Thyroid gland (tissue), 4 donors: ENCODE measurements at regions not wholly inside any gene's neighbourhood (a gene's known extent, or its start where the extent isn't known, plus 50 kb on each side); places are given as distances from the start of the nearest gene placed in this dataset.

Source experiments
- DNase-seq, 2 donors: peaks; one replicate each; pipeline ENCODE4 v3.0.0-alpha.2; 2019
- H3K27ac ChIP-seq, 3 donors: fragments of 200-600 bp; sonication (generic); 1 replicate in 2 of 3; 2 replicates in 1 of 3; pipeline ENCODE4 v1.5.1; 2016 to 2019; ENCODE audit warnings: mild to moderate bottlenecking in 1 of 3, moderate library complexity in 1 of 3
- H3K27me3 ChIP-seq: fragments of 200-600 bp; sonication (generic); one replicate; pipeline ENCODE4 v1.5.1; 2019
- H3K36me3 ChIP-seq, 2 donors: fragments of 200-600 bp; sonication (generic); one replicate each; pipeline ENCODE4 v1.5.1; 2016 to 2019
- H3K4me1 ChIP-seq, 2 donors: fragments of 200-600 bp; sonication (generic); one replicate each; pipeline ENCODE4 v1.5.1; 2017 to 2019
- H3K4me3 ChIP-seq, 3 donors: fragments of 200-600 bp; sonication (generic); replicated peaks in 1 of 3; 1 replicate in 2 of 3; 2 replicates in 1 of 3; pipeline ENCODE4 v1.5.1; 2016; ENCODE audit warnings: mild to moderate bottlenecking in 1 of 3
- H3K9me3 ChIP-seq: fragments of 200-600 bp; sonication (generic); one replicate; pipeline ENCODE4 v1.5.1; 2017
- POLR2A ChIP-seq, 2 donors: fragments of 450-650 bp; IDR thresholded peaks; one replicate each; pipeline ENCODE4 v1.6.1; 2017; ENCODE audit warnings: antibody characterized with exemption in 2 of 2, mild to moderate bottlenecking in 2 of 2, moderate library complexity in 1 of 2
- WGBS, 2 donors: methylation state at CpG; one replicate each; pipeline ENCODE4 v1.1.5; 2017; 5-methylcytosine and 5-hydroxymethylcytosine counted together
- intact Hi-C: fragments of 100-400 bp; cut with DNase I; formaldehyde crosslinking; loops from one replicate; pipeline ENCODE4 v1.15.1; 2023
- TF ChIP-seq, protein P1 (sequence below), 6 experiments: fragments of 200-600 bp in 3 of 6; fragments of 450-650 bp in 3 of 6; sonication (generic) in 3 of 6; IDR thresholded peaks; one replicate each; pipeline ENCODE4 v1.5.1; 2016 to 2019; ENCODE audit warnings: antibody characterized with exemption in 6 of 6, mild to moderate bottlenecking in 2 of 6, inconsistent platforms in 1 of 6, moderate library complexity in 1 of 6

DNA sequence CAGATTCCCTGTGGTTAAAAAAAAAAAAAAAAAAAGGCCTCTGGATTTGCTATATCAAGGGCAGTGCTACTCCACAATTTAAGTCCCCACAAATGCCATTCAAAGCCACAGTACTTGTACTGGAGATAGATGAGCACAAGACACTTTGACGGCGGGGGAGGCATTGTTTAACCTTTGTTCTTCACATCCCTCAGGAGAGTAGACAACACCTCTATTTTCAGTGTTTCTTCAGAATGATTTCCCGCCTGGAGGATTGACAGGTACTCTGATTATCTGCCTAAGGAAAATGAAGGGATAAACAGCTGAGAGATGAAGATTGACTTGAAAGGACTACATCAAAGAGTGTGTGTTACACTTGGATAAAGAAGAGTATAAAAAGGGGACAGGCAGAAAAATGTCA, 58.7 kb downstream of the OTOL1 start:
- intact Hi-C loops: no loop called here
- 81 to 82% methylated on average over 3 of the region's 3 CpGs for WGBS, 2 donors
- Histone ChIP-seq H3K4me1 (peaks cover 0 to 3% of the 10 kb centered on the region in 2 donors), H3K27ac (no peak overlapping the region), H3K27me3 (no peaks in the 10 kb centered on the region), H3K36me3 (no peaks in the 10 kb centered on the region), H3K9me3 (no peaks in the 10 kb centered on the region), H3K4me3 (no peak overlapping the region)
- TF ChIP-seq, protein P1, sequence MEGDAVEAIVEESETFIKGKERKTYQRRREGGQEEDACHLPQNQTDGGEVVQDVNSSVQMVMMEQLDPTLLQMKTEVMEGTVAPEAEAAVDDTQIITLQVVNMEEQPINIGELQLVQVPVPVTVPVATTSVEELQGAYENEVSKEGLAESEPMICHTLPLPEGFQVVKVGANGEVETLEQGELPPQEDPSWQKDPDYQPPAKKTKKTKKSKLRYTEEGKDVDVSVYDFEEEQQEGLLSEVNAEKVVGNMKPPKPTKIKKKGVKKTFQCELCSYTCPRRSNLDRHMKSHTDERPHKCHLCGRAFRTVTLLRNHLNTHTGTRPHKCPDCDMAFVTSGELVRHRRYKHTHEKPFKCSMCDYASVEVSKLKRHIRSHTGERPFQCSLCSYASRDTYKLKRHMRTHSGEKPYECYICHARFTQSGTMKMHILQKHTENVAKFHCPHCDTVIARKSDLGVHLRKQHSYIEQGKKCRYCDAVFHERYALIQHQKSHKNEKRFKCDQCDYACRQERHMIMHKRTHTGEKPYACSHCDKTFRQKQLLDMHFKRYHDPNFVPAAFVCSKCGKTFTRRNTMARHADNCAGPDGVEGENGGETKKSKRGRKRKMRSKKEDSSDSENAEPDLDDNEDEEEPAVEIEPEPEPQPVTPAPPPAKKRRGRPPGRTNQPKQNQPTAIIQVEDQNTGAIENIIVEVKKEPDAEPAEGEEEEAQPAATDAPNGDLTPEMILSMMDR (IDR thresholded peaks at IDR 0.05): no peak
- no peak for TF ChIP-seq POLR2A (IDR thresholded peaks at IDR 0.05)
- DNase-seq: no peak

DNA sequence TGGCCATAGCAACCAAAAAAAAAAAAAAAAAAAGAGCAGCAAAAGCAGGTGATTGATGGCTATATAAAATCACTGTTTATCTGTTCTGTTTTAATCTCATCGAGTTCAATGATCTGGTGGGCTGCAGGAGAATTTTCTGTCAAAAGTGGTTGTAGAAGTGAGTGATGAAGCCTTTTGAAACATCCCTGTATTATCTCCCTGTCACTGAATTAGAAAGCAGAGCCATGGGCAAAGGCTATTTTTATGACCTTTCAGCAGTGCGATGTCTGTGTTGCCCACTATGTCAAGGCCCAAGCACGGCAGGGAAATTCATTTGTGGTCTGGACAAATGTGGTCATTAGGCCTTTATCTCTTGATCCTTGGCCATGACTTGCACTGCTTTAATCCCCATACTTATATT, 59.9 kb downstream of the OTOL1 start:
- peaks cover 0 to 5% of the 10 kb centered on the region in 2 donors for H3K4me1 ChIP-seq
- TF ChIP-seq POLR2A (IDR thresholded peaks at IDR 0.05): no peak
- TF ChIP-seq, protein P1 (IDR thresholded peaks at IDR 0.05): no peak
- no peak overlapping the region for H3K4me3 ChIP-seq
- 80 to 87% methylated on average over 3 of the region's 3 CpGs for WGBS, 2 donors
- H3K27me3 ChIP-seq: no peaks in the 10 kb centered on the region
- intact Hi-C loops: no loop called here
- DNase-seq: no peak
- H3K9me3 ChIP-seq: no peaks in the 10 kb centered on the region
- no peaks in the 10 kb centered on the region for H3K36me3 ChIP-seq
- no peak overlapping the region for H3K27ac ChIP-seq

DNA sequence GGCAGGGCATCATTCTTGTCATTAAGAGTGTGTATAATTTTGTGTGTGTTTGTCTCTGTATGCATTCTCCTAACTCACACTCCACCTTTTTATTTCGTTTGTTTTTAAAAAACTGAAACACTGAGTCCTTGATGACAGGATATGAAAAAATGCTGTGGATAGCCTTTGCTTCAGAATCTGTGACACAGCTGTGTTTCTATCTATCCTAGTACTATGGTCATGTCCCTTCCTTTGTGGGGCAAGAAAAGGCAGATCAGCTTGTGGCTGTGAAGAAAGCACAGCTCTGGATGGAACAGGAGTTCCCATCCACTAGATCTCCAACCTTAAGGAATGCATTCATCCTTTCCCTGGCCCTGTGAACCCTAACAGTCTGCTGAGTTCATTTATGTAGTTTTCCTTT, 60.3 kb downstream of the OTOL1 start:
- no peak for DNase-seq
- no peaks in the 10 kb centered on the region for H3K9me3 ChIP-seq
- H3K4me1 ChIP-seq: peaks cover 0 to 5% of the 10 kb centered on the region in 2 donors
- H3K27ac ChIP-seq: no peak overlapping the region
- TF ChIP-seq, protein P1 (IDR thresholded peaks at IDR 0.05): no peak
- no peak for TF ChIP-seq POLR2A (IDR thresholded peaks at IDR 0.05)
- WGBS, 2 donors: 59 to 73% methylated on average over 1 of the region's 1 CpG
- H3K4me3 ChIP-seq: no peak overlapping the region
- intact Hi-C loops: no loop called here
- H3K27me3 ChIP-seq: no peaks in the 10 kb centered on the region
- H3K36me3 ChIP-seq: no peaks in the 10 kb centered on the region

DNA sequence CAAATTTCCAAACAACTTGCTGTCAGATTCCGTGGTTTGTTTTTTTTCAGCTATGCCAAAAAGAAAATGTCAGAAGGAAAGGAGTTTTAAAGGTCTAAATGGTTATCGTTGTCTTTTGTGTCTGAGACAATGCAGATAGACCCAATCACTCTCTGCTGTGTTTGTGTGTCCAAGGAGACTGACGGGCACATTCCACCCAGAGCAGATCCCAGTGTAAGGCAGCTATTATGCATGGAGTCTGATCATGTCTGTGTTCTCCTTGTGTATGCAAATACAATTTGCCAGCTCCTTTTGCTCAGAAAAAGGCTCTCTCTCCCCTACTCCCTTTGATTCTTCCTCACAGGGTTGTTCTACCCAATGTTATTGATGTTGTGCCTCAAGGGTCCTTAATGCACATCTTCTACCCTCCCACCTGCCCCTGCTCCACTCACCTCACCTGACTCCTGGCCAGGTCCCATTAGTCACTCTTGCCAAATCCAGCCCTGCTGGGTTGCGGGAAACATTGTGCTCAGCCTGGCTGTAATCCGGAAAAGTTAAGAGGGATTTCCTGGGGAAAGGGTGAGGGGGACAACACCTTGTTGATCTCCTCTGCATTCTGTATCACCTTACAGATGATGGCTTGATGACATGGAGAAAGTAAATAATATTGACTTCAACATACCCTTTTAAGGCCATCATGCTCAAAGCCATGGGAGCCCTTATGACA, 61.0 kb downstream of the OTOL1 start:
- DNase-seq: no peak
- intact Hi-C loops: no loop called here
- WGBS, 2 donors: 71 to 79% methylated on average over 5 of the region's 5 CpGs

DNA sequence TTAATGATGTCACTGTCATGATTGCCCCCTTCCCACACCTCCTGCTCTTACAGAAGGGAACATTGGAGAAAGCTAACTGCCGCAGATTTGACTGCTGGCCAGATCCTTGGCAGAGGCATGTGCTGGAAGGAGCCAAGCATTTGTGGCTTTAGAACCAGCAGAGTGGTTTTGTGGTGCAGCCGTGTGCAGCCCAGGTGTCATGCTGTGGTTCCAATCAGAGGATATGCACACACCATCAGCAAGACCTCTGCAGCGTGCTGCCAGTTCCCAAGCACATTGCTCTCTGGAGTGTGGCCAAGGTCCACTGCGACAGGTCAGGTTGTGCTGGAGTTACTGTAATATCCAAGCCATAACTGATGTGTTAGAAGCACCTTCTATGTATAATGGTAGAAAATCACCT, 61.6 kb downstream of the OTOL1 start:
- Histone ChIP-seq H3K4me1 (peaks cover 0 to 5% of the 10 kb centered on the region in 2 donors), H3K36me3 (no peaks in the 10 kb centered on the region), H3K27ac (no peak overlapping the region), H3K4me3 (no peak overlapping the region), H3K27me3 (no peaks in the 10 kb centered on the region), H3K9me3 (no peaks in the 10 kb centered on the region)
- 22 to 43% methylated on average over 4 of the region's 4 CpGs for WGBS, 2 donors
- TF ChIP-seq POLR2A (IDR thresholded peaks at IDR 0.05): no peak
- TF ChIP-seq, protein P1 (IDR thresholded peaks at IDR 0.05): no peak
- intact Hi-C loops: no loop called here
- peak; percentile 19 to 46 for DNase-seq

More for the DNA sequence above, 61.0 kb downstream of the OTOL1 start:
- peaks cover 0 to 5% of the 10 kb centered on the region in 2 donors for H3K4me1 ChIP-seq
- no peak overlapping the region for H3K4me3 ChIP-seq
- no peaks in the 10 kb centered on the region for H3K27me3 ChIP-seq
- TF ChIP-seq, protein P1 (IDR thresholded peaks at IDR 0.05): no peak
- TF ChIP-seq POLR2A (IDR thresholded peaks at IDR 0.05): no peak
- no peak overlapping the region for H3K27ac ChIP-seq
- H3K36me3 ChIP-seq: no peaks in the 10 kb centered on the region
- H3K9me3 ChIP-seq: no peaks in the 10 kb centered on the region
